ENCODE measurements at regions not wholly inside any gene's neighbourhood (a gene's known extent, or its start where the extent isn't known, plus 50 kb on each side); places are given as distances from the start of the nearest gene placed in this dataset.

DNA sequence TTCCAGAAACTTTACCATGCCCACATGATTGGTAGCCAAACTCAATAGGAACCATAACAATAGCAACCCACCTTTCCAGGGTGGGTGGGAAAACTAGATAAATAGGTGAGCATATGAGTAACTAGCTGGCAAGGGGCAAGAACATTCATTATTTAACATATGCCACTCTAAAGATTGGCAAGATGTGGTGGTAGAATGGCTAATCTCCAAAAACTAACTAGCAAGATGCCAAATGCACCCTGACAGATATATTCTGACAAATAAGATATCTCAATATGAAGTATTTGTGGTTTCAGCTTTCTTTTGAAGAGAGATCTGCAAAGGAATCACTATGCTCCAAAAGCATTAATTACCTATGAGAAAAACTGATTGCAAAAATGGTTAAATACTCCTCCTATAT lies 895.6 kb downstream of the TLE1 start:
- TF ChIP-seq SIN3A (IDR thresholded peaks at IDR 0.05; ENCODE audit: borderline replicate concordance, insufficient read depth, low read length) = no peak
- TF ChIP-seq, protein P1, sequence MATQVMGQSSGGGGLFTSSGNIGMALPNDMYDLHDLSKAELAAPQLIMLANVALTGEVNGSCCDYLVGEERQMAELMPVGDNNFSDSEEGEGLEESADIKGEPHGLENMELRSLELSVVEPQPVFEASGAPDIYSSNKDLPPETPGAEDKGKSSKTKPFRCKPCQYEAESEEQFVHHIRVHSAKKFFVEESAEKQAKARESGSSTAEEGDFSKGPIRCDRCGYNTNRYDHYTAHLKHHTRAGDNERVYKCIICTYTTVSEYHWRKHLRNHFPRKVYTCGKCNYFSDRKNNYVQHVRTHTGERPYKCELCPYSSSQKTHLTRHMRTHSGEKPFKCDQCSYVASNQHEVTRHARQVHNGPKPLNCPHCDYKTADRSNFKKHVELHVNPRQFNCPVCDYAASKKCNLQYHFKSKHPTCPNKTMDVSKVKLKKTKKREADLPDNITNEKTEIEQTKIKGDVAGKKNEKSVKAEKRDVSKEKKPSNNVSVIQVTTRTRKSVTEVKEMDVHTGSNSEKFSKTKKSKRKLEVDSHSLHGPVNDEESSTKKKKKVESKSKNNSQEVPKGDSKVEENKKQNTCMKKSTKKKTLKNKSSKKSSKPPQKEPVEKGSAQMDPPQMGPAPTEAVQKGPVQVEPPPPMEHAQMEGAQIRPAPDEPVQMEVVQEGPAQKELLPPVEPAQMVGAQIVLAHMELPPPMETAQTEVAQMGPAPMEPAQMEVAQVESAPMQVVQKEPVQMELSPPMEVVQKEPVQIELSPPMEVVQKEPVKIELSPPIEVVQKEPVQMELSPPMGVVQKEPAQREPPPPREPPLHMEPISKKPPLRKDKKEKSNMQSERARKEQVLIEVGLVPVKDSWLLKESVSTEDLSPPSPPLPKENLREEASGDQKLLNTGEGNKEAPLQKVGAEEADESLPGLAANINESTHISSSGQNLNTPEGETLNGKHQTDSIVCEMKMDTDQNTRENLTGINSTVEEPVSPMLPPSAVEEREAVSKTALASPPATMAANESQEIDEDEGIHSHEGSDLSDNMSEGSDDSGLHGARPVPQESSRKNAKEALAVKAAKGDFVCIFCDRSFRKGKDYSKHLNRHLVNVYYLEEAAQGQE (IDR thresholded peaks at IDR 0.05; ENCODE audit: insufficient read depth in 1 of 2, low read depth in 2 of 2, low read length in 2 of 2) = no peak
- TF ChIP-seq POLR2AphosphoS5 (IDR thresholded peaks at IDR 0.05; ENCODE audit: low read depth, low read length) = no peak
- no peak for TF ChIP-seq TAF1 (IDR thresholded peaks at IDR 0.05; ENCODE audit: borderline replicate concordance, insufficient read depth, low read length)
- no peak for TF ChIP-seq FOXP2 (optimal IDR thresholded peaks at IDR 0.05; ENCODE audit: borderline replicate concordance, extremely low read depth, extremely low read length, insufficient read depth)
